ENCODE measurements at regions not wholly inside any gene's neighbourhood (a gene's known extent, or its start where the extent isn't known, plus 50 kb on each side); places are given as distances from the start of the nearest gene placed in this dataset.
A peak's percentile ranks its signal among the peaks of the same experiment; 100 is the strongest.

- peak; percentile 86 for DNase-seq (ENCODE audit: low spot score)
Measured at GRCh38 chr13:106986033-106986484, 418.1 kb upstream of the ARGLU1 start.

DNA sequence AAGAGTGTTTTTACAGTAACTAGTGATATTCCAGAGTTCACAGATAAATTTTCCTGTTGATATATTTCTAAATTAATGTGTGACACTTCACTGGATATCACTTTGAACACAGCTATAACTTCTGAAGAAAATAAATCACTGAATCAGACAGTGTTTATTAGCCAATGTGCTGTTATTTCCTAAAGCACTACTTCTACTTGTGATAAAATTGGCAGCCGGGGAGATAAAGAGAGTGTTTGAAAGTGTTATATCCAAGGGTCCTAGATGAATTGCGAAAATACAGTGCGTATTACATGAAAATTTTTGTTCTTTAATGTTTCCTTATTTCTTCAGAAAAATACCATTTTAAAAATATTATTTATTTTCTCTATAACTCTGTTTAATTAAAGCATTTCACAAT lies 417.5 kb upstream of the ARGLU1 start:
- no peak for DNase-seq (ENCODE audit: low spot score)

DNA sequence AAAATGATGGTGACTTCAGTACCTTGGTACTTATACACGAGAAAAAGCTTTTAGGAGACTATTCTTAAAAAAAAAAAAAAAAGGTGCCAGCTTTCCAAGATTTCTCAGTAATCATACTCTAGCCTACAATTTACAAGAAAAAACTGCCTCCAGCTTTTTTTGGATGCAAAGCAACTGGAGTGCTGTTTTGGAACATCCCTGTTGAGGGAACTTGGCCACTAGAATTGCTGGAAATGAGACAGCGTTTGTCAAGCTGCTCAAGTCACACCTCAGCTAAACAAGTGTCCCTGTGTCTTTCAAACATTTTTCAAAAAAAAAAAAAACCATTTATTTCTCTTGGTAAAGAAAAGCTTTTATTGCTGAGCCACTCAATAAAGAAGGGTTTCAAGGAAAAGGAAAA lies 413.1 kb upstream of the ARGLU1 start:
- no peak for DNase-seq (ENCODE audit: low spot score)

GRCh38 chr13:106967391-106967790 lies 399.5 kb upstream of the ARGLU1 start:
- no peak for DNase-seq (ENCODE audit: low spot score)

DNA sequence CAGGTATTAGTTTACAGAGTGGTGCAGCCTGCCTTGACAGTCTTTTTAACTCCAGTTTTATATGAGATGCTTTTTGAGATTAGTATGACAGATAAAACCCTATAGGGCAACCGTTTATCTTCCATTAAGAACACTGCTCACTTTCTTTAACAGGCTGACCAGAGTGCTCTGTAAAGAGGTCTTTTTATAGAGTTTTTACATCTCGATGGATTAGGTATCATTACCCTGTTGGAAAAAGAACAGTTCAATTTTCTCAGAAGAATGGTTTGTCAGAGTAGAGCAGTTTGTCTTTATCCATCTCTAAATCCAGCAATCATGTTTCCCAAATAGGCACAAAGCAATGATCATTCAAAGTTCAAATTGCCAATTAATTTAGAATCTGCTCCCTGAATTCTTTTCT lies 395.2 kb upstream of the ARGLU1 start:
- DNase-seq (ENCODE audit: low spot score), result peak; percentile 6

DNA sequence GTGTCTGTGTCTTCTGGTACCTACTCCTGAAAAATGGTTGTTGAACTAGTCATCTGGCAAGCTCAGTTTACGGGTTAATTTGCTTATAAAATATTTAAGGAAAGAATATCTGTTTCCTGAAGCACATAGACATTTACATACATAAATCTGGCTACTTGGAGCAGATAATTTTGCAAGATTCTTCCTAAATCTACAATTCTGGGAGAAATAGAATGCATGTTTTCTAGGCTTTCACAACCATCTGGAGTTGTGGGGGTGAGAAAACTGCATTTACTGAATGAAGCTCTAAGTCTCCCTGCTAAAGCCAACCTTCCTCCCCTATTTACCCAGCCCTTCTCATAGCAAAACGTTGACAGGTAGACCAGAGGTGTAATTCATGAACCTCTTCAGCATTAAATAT lies 393.7 kb upstream of the ARGLU1 start:
- DNase-seq (ENCODE audit: low spot score), result no peak

- no peak for DNase-seq (ENCODE audit: low spot score)
Measured at GRCh38 chr13:106961216-106961615, 393.3 kb upstream of the ARGLU1 start.

- DNase-seq (ENCODE audit: low spot score), result no peak
Measured at GRCh38 chr13:106958621-106959048, 390.7 kb upstream of the ARGLU1 start.

- no peak for DNase-seq (ENCODE audit: low spot score)
Measured at GRCh38 chr13:106942563-106942962, 374.6 kb upstream of the ARGLU1 start.

DNA sequence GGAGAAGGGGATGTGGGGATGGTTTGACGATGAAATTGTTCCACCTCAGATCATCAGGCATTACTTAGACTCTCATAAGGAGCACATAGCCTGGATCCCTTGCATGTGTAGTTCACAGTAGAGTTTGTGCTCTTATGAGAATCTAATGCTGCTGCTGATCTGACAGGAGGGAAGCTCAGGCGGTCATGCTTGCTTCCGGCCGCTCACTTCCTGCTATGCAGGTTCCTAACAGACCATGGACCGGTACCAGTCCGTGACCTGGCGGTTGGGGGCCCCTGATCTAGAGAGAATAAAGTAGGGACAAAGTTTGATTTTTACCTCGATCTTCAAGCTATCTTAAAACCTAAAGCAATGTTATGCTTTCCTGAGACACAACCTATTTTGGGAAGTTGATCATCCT lies 373.8 kb upstream of the ARGLU1 start:
- no peak for DNase-seq (ENCODE audit: low spot score)

DNA sequence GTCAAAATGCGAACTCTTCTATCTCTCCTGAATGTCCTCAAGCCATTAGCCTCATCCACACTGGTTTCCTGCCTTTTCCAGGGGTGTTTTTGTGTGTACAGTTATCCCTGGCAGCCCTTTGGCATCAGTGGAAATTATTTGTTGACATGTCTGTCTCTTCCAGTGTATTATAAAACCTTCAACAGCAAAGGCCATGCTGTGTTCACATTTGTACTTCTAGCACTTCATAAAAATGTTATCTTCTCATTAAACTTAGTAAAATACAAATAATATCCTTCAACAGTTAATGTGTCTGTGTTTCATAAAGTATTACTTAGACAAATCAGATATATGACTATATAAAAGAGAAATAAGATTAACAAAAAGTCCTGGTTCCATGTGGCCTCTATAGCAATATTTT lies 359.5 kb upstream of the ARGLU1 start:
- DNase-seq (ENCODE audit: low spot score), result no peak

DNA sequence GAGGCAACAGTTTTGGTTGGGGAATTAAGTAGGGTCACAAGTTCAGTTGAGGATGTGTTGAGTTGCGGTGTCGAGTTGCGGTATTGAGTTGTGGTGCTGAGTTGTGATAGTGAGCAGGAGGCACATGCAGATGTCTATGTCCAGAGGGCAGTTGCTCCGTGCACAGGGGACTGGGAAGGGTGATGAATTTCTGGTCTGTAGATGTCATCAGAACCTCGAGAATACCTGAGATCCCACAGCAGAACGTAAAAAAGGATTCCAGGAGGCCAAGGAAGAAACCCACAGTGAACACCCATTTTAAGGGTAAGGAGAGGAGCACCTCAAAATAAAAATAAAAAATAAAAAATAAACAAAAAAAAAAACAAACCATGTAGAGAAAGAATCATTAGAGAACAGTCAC lies 354.4 kb upstream of the ARGLU1 start:
- no peak for DNase-seq (ENCODE audit: low spot score)

GRCh38 chr13:106919638-106920037 lies 351.7 kb upstream of the ARGLU1 start:
- peak; percentile 65 for DNase-seq (ENCODE audit: low spot score)

- peak; percentile 12 for DNase-seq (ENCODE audit: low spot score)
Measured at GRCh38 chr13:106919133-106919532, 351.2 kb upstream of the ARGLU1 start.

- no peak for DNase-seq (ENCODE audit: low spot score)
Measured at GRCh38 chr13:106918557-106918860, 350.6 kb upstream of the ARGLU1 start.

GRCh38 chr13:106917673-106918556 lies 350.0 kb upstream of the ARGLU1 start:
- peak; percentile 87 for DNase-seq (ENCODE audit: low spot score)

DNA sequence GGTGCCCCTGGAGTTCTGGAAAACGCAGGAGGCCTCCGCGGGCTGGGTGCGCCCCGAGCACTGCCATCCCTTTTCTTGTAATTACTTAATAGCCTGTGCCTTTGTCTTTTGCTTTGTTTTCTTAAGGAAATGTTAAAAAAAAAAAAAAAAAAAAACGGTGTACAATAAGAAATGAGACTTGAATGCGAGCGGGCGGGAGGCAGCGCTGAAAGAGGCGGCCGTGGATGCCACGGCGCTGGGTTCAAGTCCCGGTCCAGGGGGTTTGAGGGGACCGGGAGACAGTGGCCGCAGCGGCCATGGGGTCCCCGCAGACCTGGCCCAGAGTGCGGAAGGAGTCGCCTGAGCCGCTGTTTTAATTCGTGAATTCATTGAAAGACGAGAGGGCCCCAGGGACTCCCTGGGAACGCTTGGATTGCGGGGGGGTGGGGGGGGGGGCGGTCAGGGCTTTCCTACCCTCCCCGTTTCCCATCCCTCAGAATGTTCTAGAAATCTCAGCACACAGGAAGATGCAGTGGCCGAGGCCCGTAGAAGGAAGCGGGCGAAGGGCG lies 349.2 kb upstream of the ARGLU1 start:
- peak; percentile 30 for DNase-seq (ENCODE audit: low spot score)

DNA sequence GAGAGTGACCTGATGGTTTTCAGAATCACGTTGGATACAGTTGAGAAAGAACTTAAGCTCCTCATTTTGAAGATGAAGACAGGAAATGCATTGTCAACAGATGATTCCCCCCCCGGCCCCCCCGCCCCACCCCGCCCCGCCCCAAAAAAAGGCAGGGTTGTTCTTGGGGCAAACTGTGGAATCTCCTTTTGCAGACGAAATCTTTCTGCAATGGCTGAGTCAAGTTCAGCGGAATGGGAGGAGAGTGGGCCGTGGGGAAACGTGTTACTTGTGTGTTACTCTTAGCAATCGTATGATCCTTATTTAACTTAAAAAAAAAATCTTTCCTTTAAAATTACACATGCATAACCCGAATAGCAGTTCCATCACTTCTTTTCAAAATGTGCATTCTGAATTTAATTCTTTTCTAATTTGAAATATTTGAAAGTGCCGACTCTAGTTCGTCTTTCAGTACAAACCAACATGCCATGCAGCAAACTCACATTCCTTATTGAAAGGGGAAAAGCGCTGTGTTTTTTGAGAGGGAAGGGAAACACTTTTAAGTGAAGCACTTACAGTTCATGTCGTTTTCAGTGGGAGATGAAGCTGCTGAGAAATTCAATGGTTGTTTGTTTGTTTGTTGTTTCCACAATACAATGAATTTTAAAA lies 348.5 kb upstream of the ARGLU1 start:
- peak; percentile 42 for DNase-seq (ENCODE audit: low spot score)

- DNase-seq (ENCODE audit: low spot score), result no peak
Measured at GRCh38 chr13:106915146-106915545, 347.2 kb upstream of the ARGLU1 start.

- no peak for DNase-seq (ENCODE audit: low spot score)
Measured at GRCh38 chr13:106911627-106912026, 343.7 kb upstream of the ARGLU1 start.

DNA sequence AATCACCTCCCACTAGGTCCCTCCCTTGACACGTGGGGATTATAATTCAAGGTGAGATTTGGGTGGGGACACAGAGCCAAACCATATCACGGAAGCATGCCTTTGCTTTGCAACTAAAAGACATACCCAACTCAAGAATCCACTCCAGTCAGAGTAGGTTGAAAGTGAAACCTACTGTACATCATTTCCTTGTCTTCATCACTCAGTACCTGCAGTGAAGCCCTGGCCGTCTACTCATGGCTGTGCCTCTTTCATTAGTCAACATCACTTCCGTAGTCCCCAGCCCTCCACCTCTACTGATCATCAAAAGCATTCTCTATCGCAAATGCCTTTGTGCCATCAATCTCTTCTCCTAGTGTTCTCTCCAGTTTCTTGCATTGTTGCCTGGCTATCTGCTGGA lies 343.1 kb upstream of the ARGLU1 start:
- no peak for DNase-seq (ENCODE audit: low spot score)

- DNase-seq (ENCODE audit: low spot score), result peak; percentile 14
Measured at GRCh38 chr13:106906426-106906996, 338.6 kb upstream of the ARGLU1 start.
